Ovary (tissue), 7 donors: ENCODE measurements at regions not wholly inside any gene's neighbourhood (a gene's known extent, or its start where the extent isn't known, plus 50 kb on each side); places are given as distances from the start of the nearest gene placed in this dataset.

Experiments used
- DNase-seq, 5 donors: peaks; one replicate each; pipeline ENCODE4 v3.0.0-alpha.2; 2019 to 2020
- H3K27ac ChIP-seq, 2 donors: fragments of 200-600 bp; one replicate each; pipeline versions ENCODE4 v1.5.1 to v1.8.0; 2019 to 2022
- H3K27me3 ChIP-seq: fragments of 200-600 bp; one replicate; pipeline ENCODE4 v1.8.0; 2022
- H3K36me3 ChIP-seq: fragments of 200-600 bp; sonication (generic); one replicate; pipeline ENCODE4 v1.5.1; 2019
- H3K4me1 ChIP-seq: one replicate; pipeline ENCODE4 v1.8.1; 2013; ENCODE audit warnings: mild to moderate bottlenecking, moderate library complexity; ENCODE audit not compliant: insufficient read depth
- H3K4me3 ChIP-seq: fragments of 200-600 bp; sonication (generic); one replicate; pipeline ENCODE4 v1.5.1; 2017
- H3K9me3 ChIP-seq, 2 donors: fragments of 200-600 bp in 1 of 2; sonication (generic) in 1 of 2; one replicate each; pipeline versions ENCODE4 v1.5.1 to v1.8.1; 2013 to 2019; ENCODE audit warnings: mild to moderate bottlenecking in 1 of 2, moderate library complexity in 1 of 2
- CTCF ChIP-seq, 3 donors: fragments of 450-650 bp in 2 of 3; fragments of 200-600 bp in 1 of 3; IDR thresholded peaks; one replicate each; pipeline versions ENCODE4 v1.5.1 to v1.8.0; 2016 to 2022; ENCODE audit warnings: antibody characterized with exemption in 3 of 3, mild to moderate bottlenecking in 1 of 3
- EP300 ChIP-seq: sonication (generic); formaldehyde crosslinking; IDR thresholded peaks from one replicate; pipeline ENCODE4 v1.6.1; 2017; ENCODE audit warnings: antibody characterized with exemption
- POLR2A ChIP-seq: fragments of 450-650 bp; IDR thresholded peaks from one replicate; pipeline ENCODE4 v1.6.1; 2017; ENCODE audit warnings: antibody characterized with exemption, mild to moderate bottlenecking, moderate library complexity
- WGBS, 3 donors: extraction: QIAGEN DNeasy Blood & Tissue Kit in 1 of 3; methylation state at CpG; one replicate each; pipeline versions ENCODE4 v1.1.5 to v1.1.7; 2013 to 2017; 5-methylcytosine and 5-hydroxymethylcytosine counted together
- intact Hi-C, 4 donors: fragments of 100-400 bp; cut with DNase I; formaldehyde crosslinking; loops; one replicate each; pipeline versions ENCODE4 v1.11.0 to v1.15.1; 2022 to 2023
- donor health status: DM: no; HTN: no; CAD: no; lungs with moderate emphysema.
- donor health status: DM: no; HTN: no; CAD: no.
- donor health status: Bipolar disorder and iron deficiency.
- donor health status: DM: no; HTN: no; CAD: no.
- donor health status: DM: yes; HTN: yes; CAD: no.

GRCh38 chr1:57599236-57599994, 175.6 kb upstream of the DAB1 start:
- Histone ChIP-seq H3K4me3 (no peak overlapping the region), H3K27ac (no peak overlapping the region), H3K27me3 (no peaks in the 10 kb centered on the region), H3K9me3 (no peaks in the 10 kb centered on the region), H3K4me1 (no peaks in the 10 kb centered on the region), H3K36me3 (no peaks in the 10 kb centered on the region)
- DNase-seq = no peak
- TF ChIP-seq CTCF (IDR thresholded peaks at IDR 0.05) = no peak
- TF ChIP-seq EP300 = no peak
- no peak for TF ChIP-seq POLR2A
- intact Hi-C loops = no loop called here
- whole genome bisulfite sequencing, 3 donors = 10 to 16% (median 16%) methylated on average over 8 of the region's 8 CpGs

- WGBS, 3 donors = 86 to 94% (median 93%) methylated on average over 4 of the region's 4 CpGs
Observed at GRCh38 chr1:57597036-57597435, 173.2 kb upstream of the DAB1 start.

GRCh38 chr1:57594002-57594401, 170.1 kb upstream of the DAB1 start:
- TF ChIP-seq CTCF (IDR thresholded peaks at IDR 0.05) (no peak), POLR2A (no peak), EP300 (no peak)
- Histone ChIP-seq H3K27me3 (no peaks in the 10 kb centered on the region), H3K36me3 (no peaks in the 10 kb centered on the region), H3K4me3 (no peak overlapping the region), H3K9me3 (no peaks in the 10 kb centered on the region), H3K27ac (no peak overlapping the region), H3K4me1 (no peaks in the 10 kb centered on the region)
- no peak for DNase-seq
- intact Hi-C loops = no loop called here
- 92 to 96% (median 95%) methylated on average over 4 of the region's 4 CpGs for WGBS, 3 donors

More at GRCh38 chr1:57597036-57597435, 173.2 kb upstream of the DAB1 start:
- H3K27ac ChIP-seq = no peak overlapping the region
- TF ChIP-seq POLR2A = no peak
- TF ChIP-seq CTCF (IDR thresholded peaks at IDR 0.05) = no peak
- TF ChIP-seq EP300 = no peak
- no peaks in the 10 kb centered on the region for H3K4me1 ChIP-seq
- H3K36me3 ChIP-seq = no peaks in the 10 kb centered on the region
- H3K4me3 ChIP-seq = no peak overlapping the region
- H3K9me3 ChIP-seq = no peaks in the 10 kb centered on the region
- DNase-seq = no peak
- no peaks in the 10 kb centered on the region for H3K27me3 ChIP-seq
- intact Hi-C loops = no loop called here

GRCh38 chr1:57591842-57592241, 168.0 kb upstream of the DAB1 start:
- Histone ChIP-seq H3K4me1 (no peaks in the 10 kb centered on the region), H3K27me3 (no peaks in the 10 kb centered on the region), H3K27ac (no peak overlapping the region), H3K9me3 (no peaks in the 10 kb centered on the region), H3K4me3 (no peak overlapping the region), H3K36me3 (no peaks in the 10 kb centered on the region)
- intact Hi-C loops = no loop called here
- no peak for DNase-seq
- 97 to 99% (median 98%) methylated on average over 2 of the region's 2 CpGs for WGBS, 3 donors
- TF ChIP-seq POLR2A (no peak), CTCF (IDR thresholded peaks at IDR 0.05) (no peak), EP300 (no peak)
